Spleen (tissue), 7 donors: ENCODE measurements at regions not wholly inside any gene's neighbourhood (a gene's known extent, or its start where the extent isn't known, plus 50 kb on each side); places are given as distances from the start of the nearest gene placed in this dataset.

Experiments
- POLR2A ChIP-seq, 3 donors: fragments of 450-650 bp; IDR thresholded peaks; one replicate each; pipeline ENCODE4 v1.5.1; 2017; ENCODE audit warnings: antibody characterized with exemption in 3 of 3, mild to moderate bottlenecking in 1 of 3
- POLR2AphosphoS5 ChIP-seq, 3 donors: sonication (generic); formaldehyde crosslinking; IDR thresholded peaks; one replicate each; pipeline ENCODE4 v1.5.1; 2017; ENCODE audit warnings: antibody characterized with exemption in 3 of 3
- TF ChIP-seq, protein P1 (sequence below), 11 experiments: fragments of 200-600 bp in 7 of 11; fragments of 450-650 bp in 4 of 11; sonication (generic) in 4 of 11; IDR thresholded peaks in 8 of 11; conservative IDR thresholded peaks in 3 of 11; 1 replicate in 7 of 11; 2 replicates in 4 of 11; pipeline versions ENCODE4 v1.4.0 to v1.8.0; 2016 to 2021; ENCODE audit warnings: antibody characterized with exemption in 11 of 11, inconsistent platforms in 4 of 11, mild to moderate bottlenecking in 1 of 11
- donor health status: DM: no; HTN: no; CAD: no; lungs with moderate emphysema.
- donor health status: DM: no; HTN: no; CAD: no.
- donor health status: DM: no; HTN: no; CAD: no.

DNA sequence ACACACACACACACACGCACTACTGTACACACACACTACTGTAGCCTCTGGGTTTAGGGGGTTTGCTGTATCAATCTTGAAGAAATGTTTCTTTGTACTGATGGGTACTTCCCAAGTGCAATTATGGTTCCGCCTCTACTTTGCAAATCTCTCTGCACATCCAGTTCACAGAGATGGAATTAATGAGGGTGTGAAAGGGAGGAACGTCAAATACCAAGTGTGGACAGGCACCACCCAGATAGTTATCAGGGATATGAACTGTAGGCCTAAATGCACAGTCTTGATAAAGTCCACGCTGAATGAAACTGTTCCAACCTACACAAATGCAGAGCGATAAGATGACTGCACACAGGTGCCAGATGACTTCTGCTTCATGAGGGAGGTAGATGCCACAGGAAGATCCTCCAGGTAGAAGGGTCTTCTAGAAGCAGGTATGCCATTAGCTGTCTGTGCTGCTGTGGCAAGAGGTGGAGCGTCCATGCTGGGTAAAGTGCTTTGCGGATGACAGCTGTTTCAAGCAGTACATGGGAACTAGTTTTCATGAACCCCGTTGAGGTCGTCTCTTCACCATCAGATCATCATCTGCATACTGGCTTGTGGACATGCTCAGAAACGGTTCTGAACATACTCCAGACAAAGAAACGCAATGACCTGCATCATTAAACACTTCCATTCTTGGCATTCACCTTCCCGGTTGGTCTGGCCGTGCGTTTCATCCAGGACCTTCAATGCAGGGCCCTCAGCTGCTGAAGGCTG, 314.3 kb upstream of the RTL1 start:
- TF ChIP-seq, protein P1, sequence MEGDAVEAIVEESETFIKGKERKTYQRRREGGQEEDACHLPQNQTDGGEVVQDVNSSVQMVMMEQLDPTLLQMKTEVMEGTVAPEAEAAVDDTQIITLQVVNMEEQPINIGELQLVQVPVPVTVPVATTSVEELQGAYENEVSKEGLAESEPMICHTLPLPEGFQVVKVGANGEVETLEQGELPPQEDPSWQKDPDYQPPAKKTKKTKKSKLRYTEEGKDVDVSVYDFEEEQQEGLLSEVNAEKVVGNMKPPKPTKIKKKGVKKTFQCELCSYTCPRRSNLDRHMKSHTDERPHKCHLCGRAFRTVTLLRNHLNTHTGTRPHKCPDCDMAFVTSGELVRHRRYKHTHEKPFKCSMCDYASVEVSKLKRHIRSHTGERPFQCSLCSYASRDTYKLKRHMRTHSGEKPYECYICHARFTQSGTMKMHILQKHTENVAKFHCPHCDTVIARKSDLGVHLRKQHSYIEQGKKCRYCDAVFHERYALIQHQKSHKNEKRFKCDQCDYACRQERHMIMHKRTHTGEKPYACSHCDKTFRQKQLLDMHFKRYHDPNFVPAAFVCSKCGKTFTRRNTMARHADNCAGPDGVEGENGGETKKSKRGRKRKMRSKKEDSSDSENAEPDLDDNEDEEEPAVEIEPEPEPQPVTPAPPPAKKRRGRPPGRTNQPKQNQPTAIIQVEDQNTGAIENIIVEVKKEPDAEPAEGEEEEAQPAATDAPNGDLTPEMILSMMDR (IDR thresholded peaks at IDR 0.05 in 8 of 11, conservative IDR thresholded peaks at IDR 0.05 in 3 of 11) = no peak
- no peak for TF ChIP-seq POLR2A (IDR thresholded peaks at IDR 0.05)
- no peak for TF ChIP-seq POLR2AphosphoS5 (IDR thresholded peaks at IDR 0.05)
